ENCODE measurements at regions not wholly inside any gene's neighbourhood (a gene's known extent, or its start where the extent isn't known, plus 50 kb on each side); places are given as distances from the start of the nearest gene placed in this dataset.
"Not testable (repeated sequence)": the region's sequence is repeated elsewhere in the genome, so short reads cannot be mapped to it uniquely, and the experiment has no call there.

- DNase-seq, result no peak
Measured at GRCh38 chr16:73427164-73427563, 379.2 kb upstream of the ZFHX3 start.

DNA sequence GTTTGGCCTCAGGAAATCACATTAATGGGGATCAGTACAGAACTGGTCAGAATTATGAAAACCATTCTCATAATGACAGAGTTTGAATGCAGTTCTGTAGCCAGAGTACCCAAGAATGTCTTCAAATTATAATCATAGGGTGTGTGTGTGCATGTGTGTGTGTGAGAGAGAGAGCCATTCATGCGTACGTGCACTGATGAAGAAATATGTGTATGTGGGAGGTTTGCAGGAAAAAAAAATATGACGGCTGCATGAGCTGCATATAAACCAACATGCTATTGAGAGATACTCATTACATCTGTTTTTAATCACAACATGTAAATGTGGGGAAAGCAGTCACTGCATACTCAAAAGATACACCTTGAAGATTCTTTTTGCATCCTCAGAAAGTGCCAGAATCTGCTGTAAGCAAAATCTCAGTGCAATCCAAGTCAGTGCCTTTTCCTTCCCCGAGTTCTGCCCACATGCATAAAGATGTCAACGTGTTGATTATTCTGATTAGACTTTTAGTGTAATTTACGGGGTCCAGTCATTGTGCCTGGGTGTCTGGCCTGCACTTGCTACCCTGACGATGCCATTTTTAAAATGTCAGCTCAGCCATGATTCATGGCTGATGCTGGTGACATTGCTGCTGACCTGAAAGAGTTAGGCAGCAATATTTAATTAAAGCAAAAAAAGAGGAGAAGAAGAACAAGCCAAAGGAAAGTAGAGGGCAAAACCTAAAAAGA is 378.7 kb upstream of the ZFHX3 start:
- no peak for DNase-seq

GRCh38 chr16:73420676-73421075 is 372.7 kb upstream of the ZFHX3 start:
- DNase-seq, result no peak

GRCh38 chr16:73420244-73420643 is 372.3 kb upstream of the ZFHX3 start:
- DNase-seq, result no peak

- no peak for DNase-seq
Measured at GRCh38 chr16:73418691-73419090, 370.8 kb upstream of the ZFHX3 start.

DNA sequence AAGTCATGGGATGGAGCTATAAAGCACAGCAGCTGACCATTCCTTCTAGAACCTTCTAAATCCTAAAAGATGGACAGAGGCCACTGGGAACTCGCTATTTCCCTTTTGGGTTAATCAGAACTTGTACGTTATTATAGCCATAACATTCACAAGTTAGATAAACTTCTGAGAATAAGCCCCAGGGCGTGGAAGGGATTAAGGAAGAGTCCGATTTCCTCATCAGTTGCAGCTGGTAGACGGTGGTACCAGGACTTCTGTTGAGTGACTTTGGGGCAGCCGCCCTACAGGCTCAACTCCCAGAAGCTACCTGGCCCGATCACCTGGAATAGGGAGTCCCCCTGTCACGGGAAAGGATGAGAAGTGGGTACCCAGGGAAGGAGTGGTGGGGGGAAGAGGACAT is 370.1 kb upstream of the ZFHX3 start:
- DNase-seq, result no peak

GRCh38 chr16:73415286-73415685 is 367.4 kb upstream of the ZFHX3 start:
- DNase-seq, result no peak

GRCh38 chr16:73414638-73415037 is 366.7 kb upstream of the ZFHX3 start:
- DNase-seq, result no peak

GRCh38 chr16:73413830-73414190 is 365.9 kb upstream of the ZFHX3 start:
- DNase-seq, result no peak

GRCh38 chr16:73413091-73413829 is 365.3 kb upstream of the ZFHX3 start:
- DNase-seq, result no peak

DNA sequence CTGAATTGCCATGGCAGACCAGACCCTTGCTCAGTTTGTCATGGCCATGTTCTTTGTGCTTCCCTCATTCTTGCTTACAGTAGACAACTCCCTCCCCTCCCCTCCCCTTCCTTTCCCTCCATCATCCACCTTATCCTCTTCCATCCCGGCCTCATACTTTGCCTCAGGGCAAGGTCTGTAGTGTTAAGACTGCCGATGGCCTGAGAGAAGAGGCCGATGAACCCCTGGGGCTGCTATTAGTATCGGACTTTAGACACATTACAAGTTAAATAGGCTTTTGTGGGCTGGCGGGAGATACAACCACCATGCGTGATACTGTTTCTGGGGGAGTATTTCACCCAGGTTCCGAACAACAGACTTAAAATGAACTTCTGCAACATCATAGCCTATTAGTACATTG is 364.5 kb upstream of the ZFHX3 start:
- DNase-seq, result no peak

- DNase-seq, result no peak
Measured at GRCh38 chr16:73408716-73409115, 360.8 kb upstream of the ZFHX3 start.

DNA sequence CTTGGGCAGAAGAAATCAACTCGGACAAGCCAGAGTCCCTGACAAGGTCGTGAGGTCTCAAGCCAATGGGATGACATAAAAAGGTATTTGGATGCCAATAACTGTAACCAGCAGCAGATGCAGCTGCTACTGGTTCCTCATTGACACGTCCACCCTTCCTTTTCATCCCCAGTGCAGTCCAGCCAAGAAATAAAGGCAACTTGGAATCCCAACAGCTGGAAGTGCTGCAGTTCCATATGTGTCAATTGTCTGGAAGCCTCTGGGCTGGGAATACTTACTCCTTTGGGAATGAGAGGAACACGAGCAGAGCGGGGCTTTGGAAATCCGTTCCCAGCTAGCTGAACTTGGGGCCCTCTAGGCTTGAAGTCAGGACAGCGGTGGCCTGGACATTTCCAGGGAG is 360.4 kb upstream of the ZFHX3 start:
- DNase-seq, result no peak

- DNase-seq, result no peak
Measured at GRCh38 chr16:73405851-73406250, 357.9 kb upstream of the ZFHX3 start.

GRCh38 chr16:73404001-73404400 is 356.1 kb upstream of the ZFHX3 start:
- no peak for DNase-seq

- DNase-seq, result no peak
Measured at GRCh38 chr16:73403291-73403690, 355.4 kb upstream of the ZFHX3 start.

DNA sequence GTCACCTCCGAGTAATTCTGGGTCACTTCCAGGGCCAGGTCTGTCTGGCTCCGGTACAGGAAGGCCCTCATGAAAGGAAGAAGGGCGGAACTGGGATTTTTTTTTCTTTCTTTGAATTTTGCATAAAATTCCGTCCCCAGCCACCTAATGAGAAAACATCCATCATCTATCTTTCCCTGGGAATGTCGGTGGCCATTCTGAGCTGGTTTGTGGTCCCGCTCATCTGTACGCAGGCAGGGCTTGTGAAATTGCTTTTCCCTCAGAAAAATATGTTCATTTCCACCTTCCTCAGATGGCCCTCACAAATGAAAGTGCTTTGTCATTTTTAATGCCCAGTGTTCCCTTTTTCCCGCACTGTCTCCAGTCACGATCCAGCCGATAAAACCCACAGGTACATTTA is 353.0 kb upstream of the ZFHX3 start:
- DNase-seq, result no peak

- DNase-seq, result no peak
Measured at GRCh38 chr16:73399997-73400396, 352.1 kb upstream of the ZFHX3 start.

GRCh38 chr16:73399486-73399885 is 351.6 kb upstream of the ZFHX3 start:
- DNase-seq, result no peak

DNA sequence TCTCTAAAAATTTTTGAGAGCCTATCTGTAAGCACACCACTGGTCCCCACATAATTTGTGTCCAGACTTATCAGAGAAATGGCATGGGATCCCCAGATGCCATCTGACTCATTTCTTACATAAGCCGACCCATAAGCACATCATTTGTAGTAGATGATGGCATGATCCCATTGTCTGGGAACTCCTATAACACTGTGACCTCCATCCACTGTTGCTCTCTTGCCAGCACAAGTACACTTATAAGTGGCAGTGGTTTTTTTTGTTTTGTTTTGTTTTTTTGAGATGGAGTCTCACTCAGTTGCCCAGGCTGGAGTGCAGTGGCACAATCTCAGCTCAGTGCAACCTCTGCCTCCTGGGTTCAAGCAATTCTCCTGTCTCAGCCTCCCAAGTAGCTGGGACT is 350.7 kb upstream of the ZFHX3 start:
- not testable (repeated sequence) for DNase-seq

DNA sequence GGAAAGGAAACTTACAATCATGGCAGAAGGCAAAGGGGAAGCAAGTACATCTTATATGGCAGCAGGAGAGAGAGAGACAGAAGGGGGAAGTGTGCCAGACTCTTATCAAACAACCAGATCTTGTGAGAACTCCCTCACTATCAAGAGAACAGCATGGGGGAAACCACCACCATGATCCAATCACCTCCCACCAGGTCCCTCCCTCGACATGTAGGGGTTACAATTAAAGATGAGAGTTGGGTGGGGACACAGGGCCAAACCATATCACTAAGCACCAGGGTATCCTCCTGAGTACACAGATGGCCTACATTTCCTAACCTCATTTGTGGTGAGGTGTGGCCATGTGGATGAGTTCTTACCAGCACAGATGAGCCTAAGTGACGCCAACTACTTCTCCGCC is 348.6 kb upstream of the ZFHX3 start:
- DNase-seq, result peak; percentile 91

DNA sequence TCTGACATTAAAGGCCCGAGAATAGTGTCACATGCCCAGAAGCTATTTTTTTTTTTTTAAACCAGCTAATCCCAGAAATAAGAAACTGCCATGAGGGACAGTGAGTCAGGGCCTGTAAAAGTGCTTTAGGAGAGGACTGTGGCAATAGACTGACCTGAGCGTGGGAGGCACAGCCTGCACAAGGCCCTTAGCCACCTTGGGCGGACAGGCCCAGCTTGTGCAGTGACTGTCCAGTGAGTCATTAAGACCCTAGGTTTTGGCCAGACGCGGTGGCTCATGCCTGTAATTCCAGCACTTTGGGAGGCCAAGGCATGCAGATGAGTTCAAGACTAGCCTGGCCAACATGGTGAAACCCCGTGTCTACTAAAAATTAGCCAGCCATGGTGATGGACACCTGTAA is 343.0 kb upstream of the ZFHX3 start:
- no peak for DNase-seq

GRCh38 chr16:73390491-73390890 is 342.6 kb upstream of the ZFHX3 start:
- no peak for DNase-seq

DNA sequence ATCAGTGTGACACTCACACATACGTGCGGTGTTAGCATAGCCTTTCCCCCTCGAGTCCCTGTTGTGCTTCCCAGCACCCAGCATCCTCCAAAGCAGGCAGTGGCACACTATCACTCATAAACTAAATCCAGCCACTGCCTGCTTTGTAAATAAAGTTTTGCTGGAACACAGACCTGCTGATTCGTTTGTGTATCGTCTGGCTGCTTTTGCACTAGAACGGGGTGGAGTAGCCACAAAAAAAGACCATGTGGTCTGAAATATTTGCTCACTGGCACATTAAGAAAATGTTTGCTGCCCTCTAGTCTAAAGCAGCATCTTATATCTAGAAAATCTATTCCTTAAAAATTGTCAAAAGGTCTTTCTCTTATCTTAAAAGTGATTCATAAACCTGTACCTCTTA is 341.2 kb upstream of the ZFHX3 start:
- no peak for DNase-seq

DNA sequence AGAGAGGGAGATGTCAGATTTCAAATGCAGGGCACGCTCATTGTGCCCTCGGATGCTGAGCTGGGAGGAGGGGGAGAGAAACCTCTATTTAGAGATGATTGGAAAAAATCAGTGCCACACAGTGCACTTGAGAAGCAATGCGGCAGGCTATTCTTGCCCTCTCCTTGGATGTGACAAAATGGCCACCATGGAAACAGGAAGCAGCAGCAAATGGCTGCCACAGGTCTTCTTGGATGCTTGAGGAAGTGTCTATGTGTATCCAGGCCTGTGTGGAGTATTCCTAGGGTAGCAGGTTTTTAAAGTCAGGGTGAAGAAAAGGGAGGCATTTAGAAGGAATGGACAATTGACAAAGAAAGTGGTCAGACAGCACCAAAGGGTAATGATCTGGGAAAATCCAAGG is 340.1 kb upstream of the ZFHX3 start:
- DNase-seq, result no peak

All from hematopoietic multipotent progenitor cell treated with erythropoietin and hydrocortisone succinate and interleukin-3 and kit ligand, for 6 days (in vitro differentiated cells).